IMR-90 (cell line): ENCODE measurements at regions not wholly inside any gene's neighbourhood (a gene's known extent, or its start where the extent isn't known, plus 50 kb on each side); places are given as distances from the start of the nearest gene placed in this dataset.

ENCODE experiments used
- ATAC-seq: fragments of 200-7000 bp; cut with Tn5 transposase; 2 replicates; pipeline ENCODE4 v1.9.1; 2020; ENCODE audit warnings: low read depth, mild to moderate bottlenecking, moderate library complexity
- BruUV-seq: library from RNA; stranded (reverse); fragments of 400-500 nt; replicated peaks from 2 replicates; lab custom pipeline; 2021; lab: Mats Ljungman, UMichigan
- CTCF ChIA-PET: fragments of 300-600 bp; formaldehyde crosslinking; extraction: SDS; loops from one replicate; lab custom pipeline; 2021; ENCODE audit warnings: antibody characterized with exemption; lab: Yijun Ruan, JAX
- POLR2A ChIA-PET: fragments of 300-600 bp; sonication (Branson Sonifier 250); formaldehyde crosslinking; loops from one replicate; lab custom pipeline; 2022; ENCODE audit warnings: antibody characterized with exemption; ENCODE audit not compliant: unreplicated experiment; lab: Charles Lee
- DNase-seq: peaks from one replicate; pipeline ENCODE4 v3.0.0; 2013
- H2AFZ ChIP-seq: replicated peaks from 2 replicates; pipeline ENCODE3; 2013; ENCODE audit warnings: low read length, mild to moderate bottlenecking; ENCODE audit not compliant: poor library complexity
- H2AK5ac ChIP-seq: 2 replicates; pipeline ENCODE4 v1.6.1; 2013; ENCODE audit warnings: low read depth, low read length, inconsistent platforms
- H2AK9ac ChIP-seq: replicated peaks from 2 replicates; pipeline ENCODE3; 2013; ENCODE audit warnings: mild to moderate bottlenecking, low read depth, low read length, moderate library complexity; ENCODE audit not compliant: poor library complexity
- H2BK120ac ChIP-seq: 2 replicates; pipeline ENCODE4 v1.6.1; 2013; ENCODE audit warnings: low read depth, low read length, inconsistent platforms
- H2BK15ac ChIP-seq: 3 replicates; pipeline ENCODE4 v1.6.1; 2013; ENCODE audit warnings: low read depth, low read length, inconsistent platforms
- H2BK20ac ChIP-seq: 2 replicates; pipeline ENCODE4 v1.6.1; 2013; ENCODE audit warnings: low read depth, mild to moderate bottlenecking, inconsistent platforms, low read length, moderate library complexity
- H2BK5ac ChIP-seq: 2 replicates; pipeline ENCODE4 v1.6.1; 2013; ENCODE audit warnings: mild to moderate bottlenecking, low read depth, low read length, inconsistent platforms; ENCODE audit not compliant: poor library complexity, severe bottlenecking
- H3K14ac ChIP-seq: replicated peaks from 2 replicates; pipeline ENCODE4 v1.6.1; 2013; ENCODE audit warnings: low read depth, low read length, inconsistent platforms
- H3K18ac ChIP-seq: 2 replicates; pipeline ENCODE4 v1.6.1; 2013; ENCODE audit warnings: low read depth, low read length, control low read depth
- H3K23ac ChIP-seq: 2 replicates; pipeline ENCODE4 v1.6.1; 2013; ENCODE audit warnings: low read depth, low read length, inconsistent platforms
- H3K27ac ChIP-seq: 2 replicates; pipeline ENCODE4 v1.5.1; 2013; ENCODE audit warnings: mild to moderate bottlenecking, control low read depth, low read length; ENCODE audit not compliant: insufficient read depth
- H3K27me3 ChIP-seq: 2 replicates; pipeline ENCODE4 v1.6.1; 2013; ENCODE audit warnings: low read length; ENCODE audit not compliant: control insufficient read depth, insufficient read depth
- H3K36me3 ChIP-seq: 2 replicates; pipeline ENCODE4 v1.6.1; 2013; ENCODE audit warnings: low read length, mixed read lengths; ENCODE audit not compliant: control insufficient read depth, insufficient read depth
- H3K4ac ChIP-seq: 2 replicates; pipeline ENCODE4 v1.6.1; 2013; ENCODE audit warnings: low read depth, low read length, inconsistent platforms
- H3K4me1 ChIP-seq: 2 replicates; pipeline ENCODE4 v1.6.1; 2013; ENCODE audit warnings: low read length, mixed read lengths; ENCODE audit not compliant: control insufficient read depth, insufficient read depth
- H3K4me2 ChIP-seq: 2 replicates; pipeline ENCODE4 v1.6.1; 2013; ENCODE audit warnings: low read depth, mild to moderate bottlenecking, control low read depth, low read length, moderate library complexity
- H3K4me3 ChIP-seq: 2 replicates; pipeline ENCODE4 v1.5.1; 2013; ENCODE audit warnings: low read depth, mild to moderate bottlenecking, control low read depth, low read length, moderate library complexity; ENCODE audit not compliant: insufficient read depth
- H3K56ac ChIP-seq: 2 replicates; pipeline ENCODE4 v1.6.1; 2013; ENCODE audit warnings: low read length, inconsistent platforms; ENCODE audit not compliant: insufficient read depth; ENCODE audit errors: extremely low read depth
- H3K79me1 ChIP-seq, 2 experiments: 2 replicates each; pipeline ENCODE4 v1.6.1; 2013; ENCODE audit warnings: low read length in 2 of 2, inconsistent platforms in 1 of 2, low read depth in 1 of 2
- H3K9ac ChIP-seq: 2 replicates; pipeline ENCODE4 v1.6.1; 2013; ENCODE audit warnings: low read depth, low read length, control low read depth
- H3K9me1 ChIP-seq: 2 replicates; pipeline ENCODE4 v1.6.1; 2013; ENCODE audit warnings: low read length, inconsistent platforms; ENCODE audit not compliant: insufficient read depth
- H3K9me3 ChIP-seq: 2 replicates; pipeline ENCODE4 v1.6.1; 2013; ENCODE audit warnings: low read length; ENCODE audit not compliant: control insufficient read depth, insufficient read depth
- H4K20me1 ChIP-seq: 2 replicates; pipeline ENCODE4 v1.6.1; 2013; ENCODE audit warnings: low read length, inconsistent platforms; ENCODE audit not compliant: insufficient read depth
- H4K5ac ChIP-seq: 2 replicates; pipeline ENCODE4 v1.6.1; 2013; ENCODE audit warnings: mild to moderate bottlenecking, low read depth, low read length, control low read depth
- H4K8ac ChIP-seq, 2 experiments: 2 replicates each; pipeline ENCODE4 v1.6.1; 2013; ENCODE audit warnings: low read depth in 2 of 2, low read length in 2 of 2, control low read depth in 1 of 2, inconsistent platforms in 1 of 2
- H4K91ac ChIP-seq: 2 replicates; pipeline ENCODE4 v1.6.1; 2013; ENCODE audit warnings: low read depth, low read length, inconsistent platforms; ENCODE audit not compliant: insufficient read depth
- BHLHE40 ChIP-seq: fragments of 150-350 bp; IDR thresholded peaks from 2 replicates; pipeline ENCODE4 v1.6.1; 2016; ENCODE audit warnings: mild to moderate bottlenecking, low read depth, low read length
- CEBPB ChIP-seq: IDR thresholded peaks from 2 replicates; pipeline ENCODE4 v1.6.1; 2012; ENCODE audit warnings: low read depth, low read length, improper control_type of control experiment
- CHD1 ChIP-seq: IDR thresholded peaks from 2 replicates; pipeline ENCODE4 v1.6.1; 2012; ENCODE audit warnings: low read depth, low read length, improper control_type of control experiment
- FOS ChIP-seq: fragments of 150-350 bp; IDR thresholded peaks from 2 replicates; pipeline ENCODE4 v1.6.1; 2016; ENCODE audit warnings: low read depth, low read length
- MAFK ChIP-seq: IDR thresholded peaks from 2 replicates; pipeline ENCODE4 v1.6.1; 2012; ENCODE audit warnings: low read depth, low read length, improper control_type of control experiment
- MAZ ChIP-seq: IDR thresholded peaks from 2 replicates; pipeline ENCODE4 v1.6.1; 2012; ENCODE audit warnings: low read depth, mild to moderate bottlenecking, low read length, improper control_type of control experiment, moderate library complexity, borderline replicate concordance
- MXI1 ChIP-seq: IDR thresholded peaks from 2 replicates; pipeline ENCODE4 v1.6.1; 2012; ENCODE audit warnings: low read depth, mild to moderate bottlenecking, low read length, moderate library complexity, borderline replicate concordance
- NFE2L2 ChIP-seq: fragments of 150-350 bp; IDR thresholded peaks from 2 replicates; pipeline ENCODE4 v1.6.1; 2016; ENCODE audit warnings: low read depth, mild to moderate bottlenecking, low read length
- POLR2A ChIP-seq: IDR thresholded peaks from 2 replicates; pipeline ENCODE4 v1.6.1; 2012; ENCODE audit warnings: mild to moderate bottlenecking, low read depth, low read length
- RAD21 ChIP-seq: IDR thresholded peaks from 2 replicates; pipeline ENCODE4 v1.6.1; 2012; ENCODE audit warnings: low read length, improper control_type of control experiment
- RCOR1 ChIP-seq: IDR thresholded peaks from 2 replicates; pipeline ENCODE4 v1.6.1; 2012; ENCODE audit warnings: mild to moderate bottlenecking, low read length, improper control_type of control experiment; ENCODE audit not compliant: insufficient replicate concordance
- RFX5 ChIP-seq: IDR thresholded peaks from 2 replicates; pipeline ENCODE4 v1.8.0; 2012; ENCODE audit warnings: low read depth, mild to moderate bottlenecking, low read length, moderate library complexity
- SMC3 ChIP-seq: fragments of 150-350 bp; IDR thresholded peaks from 2 replicates; pipeline ENCODE4 v1.6.1; 2016; ENCODE audit warnings: low read depth, mild to moderate bottlenecking, antibody characterized with exemption, low read length, moderate library complexity
- USF2 ChIP-seq: fragments of 150-350 bp; IDR thresholded peaks from 2 replicates; pipeline ENCODE4 v1.6.1; 2017; ENCODE audit warnings: mild to moderate bottlenecking, antibody characterized with exemption, low read length, low read depth
- WGBS, 2 experiments: methylation state at CpG; one replicate each; pipeline versions ENCODE4 v1.1.5 to v1.1.7; 2013; ENCODE audit warnings: missing lambda C conversion rate in 2 of 2; ENCODE audit not compliant: insufficient read length in 1 of 2; ENCODE audit errors: extremely low coverage in 2 of 2; 5-methylcytosine and 5-hydroxymethylcytosine counted together
- dilution Hi-C: fragments of 300-500 bp; cut with HindIII; formaldehyde crosslinking; loops from one replicate; pipeline ENCODE4 v1.14.3; 2018; ENCODE audit warnings: low sequenced_read_pairs; ENCODE audit not compliant: unreplicated experiment
- in situ Hi-C: fragments of 300-500 bp; cut with MboI; formaldehyde crosslinking; loops from 3 replicates; pipeline ENCODE4 v1.14.3; 2019; ENCODE audit warnings: low sequenced_read_pairs, inconsistent platforms, mixed read lengths
- intact Hi-C: fragments of 100-400 bp; cut with micrococcal nuclease; formaldehyde crosslinking; loops from 2 replicates; pipeline ENCODE4 v1.10.0; 2022
- TF ChIP-seq, protein P1 (sequence below): fragments of 150-350 bp; IDR thresholded peaks from 2 replicates; pipeline ENCODE4 v1.6.1; 2016; ENCODE audit warnings: low read depth, mild to moderate bottlenecking, low read length, moderate library complexity, borderline replicate concordance
- TF ChIP-seq, protein P2 (sequence below): conservative IDR thresholded peaks from 2 replicates; pipeline ENCODE4 v1.5.1; 2012; ENCODE audit warnings: mild to moderate bottlenecking, low read depth, low read length, improper control_type of control experiment

GRCh38 chr1:192435704-192436103, 118.9 kb downstream of the RGS21 start:
- BruUV-seq: no TSS peak
- H3K9me1 ChIP-seq: no peaks in the 10 kb centered on the region
- H2BK15ac ChIP-seq: no peak overlapping the region
- dilution Hi-C loops: no loop called here
- H3K27me3 ChIP-seq: no peaks in the 10 kb centered on the region
- H3K56ac ChIP-seq: no peak overlapping the region
- H3K4ac ChIP-seq: no peak overlapping the region
- no peak overlapping the region for H2BK20ac ChIP-seq
- H3K4me1 ChIP-seq: peaks cover 4% of the 10 kb centered on the region
- H3K9me3 ChIP-seq: peaks cover 4% of the 10 kb centered on the region; the same call in 1 of the 2 replicates
- no peak for DNase-seq
- H3K4me2 ChIP-seq: no peak overlapping the region
- H2BK120ac ChIP-seq: no peak overlapping the region
- H3K18ac ChIP-seq: no peak overlapping the region
- no peaks in the 10 kb centered on the region for H3K79me1 ChIP-seq
- no peak overlapping the region for H4K8ac ChIP-seq
- H2AFZ ChIP-seq: no peak overlapping the region
- TF ChIP-seq MAZ: no peak
- no peak for TF ChIP-seq CEBPB
- no peak for TF ChIP-seq CHD1
- no peak for TF ChIP-seq POLR2A
- TF ChIP-seq, protein P1, sequence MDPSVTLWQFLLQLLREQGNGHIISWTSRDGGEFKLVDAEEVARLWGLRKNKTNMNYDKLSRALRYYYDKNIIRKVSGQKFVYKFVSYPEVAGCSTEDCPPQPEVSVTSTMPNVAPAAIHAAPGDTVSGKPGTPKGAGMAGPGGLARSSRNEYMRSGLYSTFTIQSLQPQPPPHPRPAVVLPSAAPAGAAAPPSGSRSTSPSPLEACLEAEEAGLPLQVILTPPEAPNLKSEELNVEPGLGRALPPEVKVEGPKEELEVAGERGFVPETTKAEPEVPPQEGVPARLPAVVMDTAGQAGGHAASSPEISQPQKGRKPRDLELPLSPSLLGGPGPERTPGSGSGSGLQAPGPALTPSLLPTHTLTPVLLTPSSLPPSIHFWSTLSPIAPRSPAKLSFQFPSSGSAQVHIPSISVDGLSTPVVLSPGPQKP: no peak
- no peak for TF ChIP-seq SMC3
- no peak for TF ChIP-seq USF2
- TF ChIP-seq, protein P2, sequence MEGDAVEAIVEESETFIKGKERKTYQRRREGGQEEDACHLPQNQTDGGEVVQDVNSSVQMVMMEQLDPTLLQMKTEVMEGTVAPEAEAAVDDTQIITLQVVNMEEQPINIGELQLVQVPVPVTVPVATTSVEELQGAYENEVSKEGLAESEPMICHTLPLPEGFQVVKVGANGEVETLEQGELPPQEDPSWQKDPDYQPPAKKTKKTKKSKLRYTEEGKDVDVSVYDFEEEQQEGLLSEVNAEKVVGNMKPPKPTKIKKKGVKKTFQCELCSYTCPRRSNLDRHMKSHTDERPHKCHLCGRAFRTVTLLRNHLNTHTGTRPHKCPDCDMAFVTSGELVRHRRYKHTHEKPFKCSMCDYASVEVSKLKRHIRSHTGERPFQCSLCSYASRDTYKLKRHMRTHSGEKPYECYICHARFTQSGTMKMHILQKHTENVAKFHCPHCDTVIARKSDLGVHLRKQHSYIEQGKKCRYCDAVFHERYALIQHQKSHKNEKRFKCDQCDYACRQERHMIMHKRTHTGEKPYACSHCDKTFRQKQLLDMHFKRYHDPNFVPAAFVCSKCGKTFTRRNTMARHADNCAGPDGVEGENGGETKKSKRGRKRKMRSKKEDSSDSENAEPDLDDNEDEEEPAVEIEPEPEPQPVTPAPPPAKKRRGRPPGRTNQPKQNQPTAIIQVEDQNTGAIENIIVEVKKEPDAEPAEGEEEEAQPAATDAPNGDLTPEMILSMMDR: no peak
- no peak for TF ChIP-seq RFX5
- TF ChIP-seq FOS: no peak
- no peak for TF ChIP-seq MXI1
- TF ChIP-seq BHLHE40: no peak
- TF ChIP-seq MAFK: no peak
- TF ChIP-seq RAD21: no peak
- TF ChIP-seq NFE2L2: no peak
- TF ChIP-seq RCOR1: no peak
- no peak overlapping the region for H3K27ac ChIP-seq
- no peak overlapping the region for H2AK5ac ChIP-seq
- ChIA-PET POLR2A (no interaction called here), CTCF (no interaction called here)
- H3K4me3 ChIP-seq: no peak overlapping the region
- H4K91ac ChIP-seq: no peak overlapping the region
- in situ Hi-C loops: no loop called here
- H2BK5ac ChIP-seq: no peak overlapping the region
- no CpG with 5 or more reads among the region's 4 CpGs for WGBS, 2 experiments
- H4K5ac ChIP-seq: no peak overlapping the region
- no peak overlapping the region for H3K14ac ChIP-seq
- no peak overlapping the region for H3K23ac ChIP-seq
- H3K9ac ChIP-seq: no peak overlapping the region
- H3K36me3 ChIP-seq: no peaks in the 10 kb centered on the region
- H2AK9ac ChIP-seq: no peak overlapping the region
- no peaks in the 10 kb centered on the region for H4K20me1 ChIP-seq
- ATAC-seq: no peak
- intact Hi-C loops: no loop called here
